Neuron (in vitro differentiated cells): ENCODE measurements at regions not wholly inside any gene's neighbourhood (a gene's known extent, or its start where the extent isn't known, plus 50 kb on each side); places are given as distances from the start of the nearest gene placed in this dataset.

Source experiments
- H2AFZ ChIP-seq: one replicate; pipeline ENCODE4 v1.6.1; 2013; ENCODE audit warnings: low read depth, mild to moderate bottlenecking, inconsistent platforms, low read length, moderate library complexity
- H3K27me3 ChIP-seq: one replicate; pipeline ENCODE4 v1.6.1; 2013; ENCODE audit warnings: low read length; ENCODE audit not compliant: insufficient read depth
- H3K36me3 ChIP-seq: one replicate; pipeline ENCODE4 v1.6.1; 2013; ENCODE audit warnings: low read length; ENCODE audit not compliant: insufficient read depth
- H3K4me1 ChIP-seq: one replicate; pipeline ENCODE4 v1.6.1; 2013; ENCODE audit warnings: low read length; ENCODE audit not compliant: insufficient read depth
- H3K4me3 ChIP-seq: 2 replicates; pipeline ENCODE4 v1.5.1; 2013; ENCODE audit warnings: mild to moderate bottlenecking, low read length, moderate library complexity
- H3K9me3 ChIP-seq: one replicate; pipeline ENCODE4 v1.6.1; 2013; ENCODE audit warnings: low read length

DNA sequence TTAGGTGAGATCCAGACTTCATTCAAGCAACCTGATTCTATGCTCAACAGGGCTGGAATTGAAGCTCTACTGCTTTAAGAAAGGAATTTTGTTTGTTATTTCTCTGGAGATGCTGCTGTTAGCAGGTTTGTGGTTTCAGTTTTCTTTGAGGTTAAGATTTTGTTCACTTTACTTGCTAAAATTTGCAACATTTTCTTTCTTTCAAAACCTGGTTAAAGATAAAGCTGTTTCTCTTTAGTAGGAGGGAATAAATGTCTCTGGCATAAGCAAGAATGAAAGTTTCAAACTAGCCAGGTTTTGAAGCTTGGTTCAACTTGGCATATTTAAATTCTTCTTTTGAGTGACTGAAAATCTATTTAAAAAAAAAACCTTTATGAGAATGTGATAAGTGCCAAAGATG is 660.6 kb upstream of the NR3C2 start:
- H3K36me3 ChIP-seq, result no peaks in the 10 kb centered on the region
- no peak overlapping the region for H2AFZ ChIP-seq
- no peak overlapping the region for H3K4me3 ChIP-seq
- H3K27me3 ChIP-seq, result no peaks in the 10 kb centered on the region
- no peaks in the 10 kb centered on the region for H3K9me3 ChIP-seq
- no peaks in the 10 kb centered on the region for H3K4me1 ChIP-seq

DNA sequence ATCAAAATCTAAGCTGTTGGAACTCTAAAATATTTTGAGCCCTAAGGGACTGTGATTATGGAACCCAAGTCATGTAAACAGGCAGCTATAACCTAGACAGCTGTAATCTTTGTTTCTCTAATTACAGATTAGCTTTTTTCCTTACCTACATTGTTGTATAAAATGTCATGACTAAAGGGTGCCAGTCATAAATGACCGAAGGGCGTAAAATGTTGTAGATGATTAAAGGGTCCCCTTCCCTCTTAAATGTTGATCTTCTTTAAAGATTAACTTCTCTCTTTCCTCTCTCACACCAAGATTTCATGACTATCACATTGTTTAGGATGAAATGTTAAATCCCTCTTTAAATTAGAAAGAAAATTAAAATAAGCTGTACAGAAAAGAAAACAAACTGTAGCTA is 659.4 kb upstream of the NR3C2 start:
- Histone ChIP-seq H3K4me3 (no peak overlapping the region), H3K4me1 (no peaks in the 10 kb centered on the region), H3K27me3 (no peaks in the 10 kb centered on the region), H3K36me3 (no peaks in the 10 kb centered on the region), H3K9me3 (no peaks in the 10 kb centered on the region), H2AFZ (no peak overlapping the region)

DNA sequence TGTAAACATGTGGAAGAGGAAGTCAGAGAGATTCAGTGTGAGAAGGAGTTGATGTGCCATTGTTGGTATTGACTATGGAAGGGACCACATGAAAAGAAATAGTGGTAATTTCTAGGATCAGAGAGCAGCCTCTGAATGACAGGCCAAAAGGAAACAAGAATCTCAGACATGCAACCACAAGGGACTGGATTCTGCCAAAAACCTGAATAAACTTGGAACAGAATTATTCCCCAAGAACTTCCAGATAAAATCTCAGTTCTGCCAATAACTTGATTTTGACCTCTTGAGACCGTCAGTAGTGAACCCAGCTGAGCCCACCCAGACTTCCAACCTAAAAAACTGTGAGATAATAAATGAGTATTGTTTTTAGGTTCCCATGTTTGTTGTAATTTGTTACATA is 653.6 kb upstream of the NR3C2 start:
- Histone ChIP-seq H3K4me3 (no peak overlapping the region), H2AFZ (no peak overlapping the region), H3K9me3 (no peaks in the 10 kb centered on the region), H3K36me3 (no peaks in the 10 kb centered on the region), H3K27me3 (no peaks in the 10 kb centered on the region), H3K4me1 (no peaks in the 10 kb centered on the region)

DNA sequence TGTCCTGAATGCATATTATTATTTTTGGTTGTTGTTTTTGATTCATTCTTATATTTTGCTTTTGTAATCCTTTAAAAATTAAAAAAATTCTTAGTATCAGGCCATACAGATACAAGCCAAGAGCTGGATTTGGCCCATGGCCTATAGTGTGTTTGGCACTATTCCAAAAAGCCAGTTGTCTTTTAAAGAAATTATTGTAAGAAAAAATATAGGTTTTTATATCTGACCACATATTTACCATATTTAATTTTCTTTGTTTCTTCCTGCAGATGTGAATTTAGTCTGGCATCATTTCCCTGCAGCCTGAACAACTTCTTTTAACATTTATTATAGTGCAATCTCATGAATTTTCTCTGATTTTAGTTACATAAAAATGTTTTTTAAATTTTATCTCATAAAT is 652.8 kb upstream of the NR3C2 start:
- H3K36me3 ChIP-seq, result no peaks in the 10 kb centered on the region
- H3K4me1 ChIP-seq, result no peaks in the 10 kb centered on the region
- H2AFZ ChIP-seq, result no peak overlapping the region
- H3K27me3 ChIP-seq, result no peaks in the 10 kb centered on the region
- no peak overlapping the region for H3K4me3 ChIP-seq
- no peaks in the 10 kb centered on the region for H3K9me3 ChIP-seq

DNA sequence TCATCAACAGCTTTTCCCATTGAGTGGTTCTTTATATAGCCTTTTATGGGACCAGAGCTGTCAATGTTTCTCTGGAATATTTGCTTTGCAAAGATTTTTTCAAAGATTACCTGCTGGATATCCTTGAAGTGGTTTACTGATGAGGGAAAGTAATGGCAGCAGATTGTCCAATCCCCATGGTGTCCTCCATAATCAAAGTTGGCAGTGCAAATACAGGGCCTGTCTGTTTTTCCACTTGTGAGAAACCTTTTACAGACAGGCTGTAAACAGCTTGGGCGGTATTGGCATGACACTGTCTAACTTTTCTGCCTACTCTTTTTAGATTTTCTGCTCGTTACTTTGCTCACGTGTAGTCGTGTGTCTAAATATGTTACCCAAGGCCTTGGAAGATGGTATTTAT is 641.9 kb upstream of the NR3C2 start:
- no peaks in the 10 kb centered on the region for H3K4me1 ChIP-seq
- no peak overlapping the region for H2AFZ ChIP-seq
- no peaks in the 10 kb centered on the region for H3K27me3 ChIP-seq
- H3K4me3 ChIP-seq, result no peak overlapping the region
- no peaks in the 10 kb centered on the region for H3K9me3 ChIP-seq
- no peaks in the 10 kb centered on the region for H3K36me3 ChIP-seq

DNA sequence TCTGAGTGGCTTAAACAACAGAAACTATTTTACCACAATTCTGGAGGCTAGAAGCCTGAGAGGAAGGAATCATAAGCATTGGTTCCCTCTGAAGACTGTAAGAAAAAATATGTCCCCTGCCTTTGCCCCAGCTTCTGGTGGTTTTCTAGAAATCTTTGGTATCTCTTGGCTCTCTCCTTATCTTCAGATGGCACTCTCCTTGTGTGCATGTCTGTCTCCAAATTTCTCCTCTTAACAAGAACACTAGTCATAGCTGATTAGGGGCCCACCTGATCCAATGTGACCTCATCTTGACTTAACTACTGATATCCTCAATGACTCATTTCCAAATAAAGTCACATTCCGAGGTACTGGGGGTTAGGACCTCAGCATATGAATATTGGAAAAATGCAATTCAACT is 635.0 kb upstream of the NR3C2 start:
- H3K36me3 ChIP-seq, result no peaks in the 10 kb centered on the region
- H3K9me3 ChIP-seq, result no peaks in the 10 kb centered on the region
- no peaks in the 10 kb centered on the region for H3K4me1 ChIP-seq
- no peaks in the 10 kb centered on the region for H3K27me3 ChIP-seq
- H2AFZ ChIP-seq, result no peak overlapping the region
- H3K4me3 ChIP-seq, result no peak overlapping the region

DNA sequence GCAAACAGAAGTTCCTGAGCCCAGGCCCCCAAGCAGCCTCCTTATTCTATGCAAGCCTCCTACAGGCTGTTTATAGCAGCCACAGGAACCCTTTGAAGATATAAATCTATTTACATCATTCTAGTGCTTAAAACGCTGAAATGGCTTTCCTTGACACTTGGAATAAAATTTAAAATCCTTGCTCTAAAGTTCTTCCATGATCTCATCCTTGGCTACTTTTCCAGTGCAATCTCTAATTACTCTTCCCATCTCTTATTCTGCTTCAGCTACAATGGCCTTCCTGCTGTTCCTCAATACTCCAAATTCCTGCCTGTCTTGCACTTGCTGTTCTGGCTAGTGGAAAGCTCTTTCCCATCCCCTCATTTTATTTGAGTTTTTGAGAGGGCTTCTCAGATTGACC is 634.2 kb upstream of the NR3C2 start:
- no peaks in the 10 kb centered on the region for H3K9me3 ChIP-seq
- no peak overlapping the region for H2AFZ ChIP-seq
- H3K36me3 ChIP-seq, result no peaks in the 10 kb centered on the region
- no peaks in the 10 kb centered on the region for H3K4me1 ChIP-seq
- H3K4me3 ChIP-seq, result no peak overlapping the region
- H3K27me3 ChIP-seq, result no peaks in the 10 kb centered on the region

DNA sequence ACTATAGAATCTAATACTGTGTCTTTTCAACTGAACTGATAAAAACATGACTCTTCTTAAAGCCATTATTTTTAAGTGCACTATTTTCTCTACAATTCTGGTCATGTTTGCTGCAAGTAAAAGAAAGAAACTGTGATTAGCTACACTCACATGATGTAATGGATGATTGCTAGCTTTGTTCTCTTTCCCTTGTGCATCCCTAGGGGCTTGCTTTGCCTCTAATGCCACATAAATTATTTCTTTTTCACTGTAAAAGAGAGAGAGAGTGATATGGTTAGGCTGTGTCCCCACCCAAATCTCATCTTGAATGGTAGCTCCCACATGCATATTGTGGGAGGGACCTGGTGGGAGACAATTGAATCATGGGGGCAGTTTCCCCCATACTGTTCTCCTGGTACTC is 630.2 kb upstream of the NR3C2 start:
- Histone ChIP-seq H3K9me3 (no peaks in the 10 kb centered on the region), H3K27me3 (no peaks in the 10 kb centered on the region), H3K4me1 (no peaks in the 10 kb centered on the region), H2AFZ (no peak overlapping the region), H3K36me3 (no peaks in the 10 kb centered on the region), H3K4me3 (no peak overlapping the region)

DNA sequence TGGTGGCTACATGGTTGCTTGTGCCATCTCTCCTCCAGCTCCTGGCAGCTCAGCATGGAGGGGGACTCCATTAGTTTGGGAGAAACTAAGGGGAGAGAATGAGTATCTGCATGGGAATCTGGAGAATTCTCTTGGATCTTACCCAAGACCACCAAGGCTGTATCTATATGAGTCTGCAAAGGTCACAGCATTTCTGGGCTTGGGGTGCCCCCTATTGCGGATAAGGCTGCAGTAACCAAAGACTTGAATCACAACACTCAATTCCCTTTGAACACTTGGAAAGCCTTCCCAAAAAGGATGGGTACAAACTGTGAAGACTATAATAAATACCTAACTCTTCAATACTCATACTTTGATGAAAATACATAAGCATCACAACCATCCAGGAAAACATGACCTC is 623.5 kb upstream of the NR3C2 start:
- Histone ChIP-seq H3K4me3 (no peak overlapping the region), H3K36me3 (no peaks in the 10 kb centered on the region), H3K9me3 (no peaks in the 10 kb centered on the region), H3K27me3 (no peaks in the 10 kb centered on the region), H3K4me1 (no peaks in the 10 kb centered on the region), H2AFZ (no peak overlapping the region)

DNA sequence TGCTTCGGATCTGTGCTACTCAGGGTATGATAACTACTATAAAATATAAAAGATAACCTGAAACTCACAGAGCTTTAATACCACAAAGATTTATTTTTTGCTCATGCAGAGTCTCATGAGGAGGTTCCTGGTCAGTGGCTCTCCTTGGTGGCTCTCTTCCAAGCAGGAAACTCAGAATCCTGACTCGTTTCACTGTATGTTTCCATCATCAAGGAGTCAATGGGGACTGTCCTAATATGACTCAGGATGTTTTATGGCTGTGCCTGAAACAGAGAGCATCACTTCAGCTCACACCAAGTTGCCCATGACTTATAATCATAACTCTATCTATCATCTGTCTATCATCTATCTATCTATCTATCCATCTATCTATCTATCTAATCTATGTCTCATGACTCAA is 620.8 kb upstream of the NR3C2 start:
- Histone ChIP-seq H3K9me3 (no peaks in the 10 kb centered on the region), H3K36me3 (no peaks in the 10 kb centered on the region), H3K4me3 (no peak overlapping the region), H2AFZ (no peak overlapping the region), H3K4me1 (no peaks in the 10 kb centered on the region), H3K27me3 (no peaks in the 10 kb centered on the region)

DNA sequence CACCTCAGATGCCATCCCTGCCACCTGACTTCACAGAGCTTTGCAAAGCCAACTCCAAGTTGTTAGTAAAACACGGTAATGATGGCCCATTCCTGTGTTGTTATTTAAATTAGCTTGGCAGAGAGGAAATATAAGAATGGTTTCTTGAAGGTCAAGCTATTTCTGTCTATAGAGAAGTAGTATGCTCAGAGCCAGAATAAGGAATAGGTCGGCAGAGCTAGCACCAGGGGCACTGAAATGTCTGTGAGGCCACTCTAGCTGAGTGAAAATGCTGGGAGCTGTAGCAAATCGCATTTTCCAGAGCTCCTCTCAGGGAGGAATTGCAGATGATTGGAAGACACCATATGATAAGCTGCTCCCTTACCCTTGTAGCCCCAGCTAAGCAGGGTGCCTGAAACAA is 615.4 kb upstream of the NR3C2 start:
- H3K9me3 ChIP-seq, result no peaks in the 10 kb centered on the region
- H3K4me1 ChIP-seq, result no peaks in the 10 kb centered on the region
- H3K4me3 ChIP-seq, result no peak overlapping the region
- H2AFZ ChIP-seq, result no peak overlapping the region
- H3K36me3 ChIP-seq, result no peaks in the 10 kb centered on the region
- no peaks in the 10 kb centered on the region for H3K27me3 ChIP-seq

DNA sequence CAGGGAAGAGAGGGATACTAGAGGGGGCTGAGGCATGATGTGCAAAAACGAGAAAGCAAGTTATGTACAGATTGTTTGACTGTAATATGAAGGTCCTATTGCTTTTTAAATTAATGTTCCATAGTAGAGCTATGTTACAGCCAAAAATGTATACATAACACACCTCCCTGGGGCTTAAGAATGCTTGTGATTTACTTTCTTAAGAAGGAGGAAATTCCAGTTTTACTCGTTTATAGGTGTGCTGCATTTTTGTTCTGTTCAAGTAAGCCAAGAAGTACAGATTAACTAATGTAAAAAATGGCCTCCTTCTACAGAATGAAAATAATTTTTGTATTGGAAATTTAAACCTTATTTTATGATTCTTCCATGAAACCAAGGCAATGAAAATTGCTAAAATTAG is 614.4 kb upstream of the NR3C2 start:
- Histone ChIP-seq H3K36me3 (no peaks in the 10 kb centered on the region), H3K9me3 (no peaks in the 10 kb centered on the region), H3K4me3 (no peak overlapping the region), H3K4me1 (no peaks in the 10 kb centered on the region), H2AFZ (no peak overlapping the region), H3K27me3 (no peaks in the 10 kb centered on the region)

DNA sequence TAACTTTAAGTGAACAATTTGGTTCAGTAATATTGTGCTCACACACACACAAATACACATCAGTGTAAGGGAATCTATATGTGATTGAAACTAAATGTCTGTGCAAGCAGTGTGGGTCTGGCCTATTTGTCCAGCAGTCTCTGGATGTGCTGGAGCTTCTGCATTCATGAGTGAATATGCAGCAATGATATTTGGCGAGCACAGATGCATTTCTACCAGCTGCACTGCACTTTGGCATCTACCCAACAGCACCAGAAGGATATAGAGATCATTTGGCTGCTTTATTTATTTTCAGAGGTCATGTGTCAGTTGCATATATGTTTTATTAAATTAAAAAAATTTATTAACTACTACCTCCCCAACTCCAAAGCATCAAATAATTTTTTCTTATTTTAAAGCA is 613.4 kb upstream of the NR3C2 start:
- no peaks in the 10 kb centered on the region for H3K36me3 ChIP-seq
- no peak overlapping the region for H3K4me3 ChIP-seq
- H3K9me3 ChIP-seq, result no peaks in the 10 kb centered on the region
- no peaks in the 10 kb centered on the region for H3K27me3 ChIP-seq
- no peaks in the 10 kb centered on the region for H3K4me1 ChIP-seq
- no peak overlapping the region for H2AFZ ChIP-seq

DNA sequence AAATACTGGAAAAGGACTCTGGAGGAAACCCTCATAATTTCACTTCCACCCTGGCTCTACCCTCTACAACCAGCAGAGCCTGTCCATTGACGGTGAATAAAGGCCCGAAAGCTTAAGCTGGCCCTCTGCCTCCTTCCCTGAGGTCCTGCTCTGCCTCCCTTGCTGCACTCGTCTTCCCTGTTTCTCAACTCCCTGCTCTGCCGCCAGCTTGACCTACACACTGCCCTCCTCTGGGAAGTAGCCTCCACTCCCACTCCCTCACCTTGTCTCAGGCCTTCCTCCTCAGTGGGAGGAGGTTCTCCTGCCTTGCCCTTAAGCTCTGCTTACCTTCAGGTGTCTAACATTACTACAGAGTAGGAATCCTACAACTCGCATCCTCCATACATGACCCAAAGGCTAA is 608.6 kb upstream of the NR3C2 start:
- Histone ChIP-seq H3K36me3 (no peaks in the 10 kb centered on the region), H3K9me3 (no peaks in the 10 kb centered on the region), H3K4me3 (no peak overlapping the region), H3K4me1 (no peaks in the 10 kb centered on the region), H2AFZ (no peak overlapping the region), H3K27me3 (no peaks in the 10 kb centered on the region)
